Anterior cingulate cortex (tissue), 58 donors: ENCODE measurements at regions not wholly inside any gene's neighbourhood (a gene's known extent, or its start where the extent isn't known, plus 50 kb on each side); places are given as distances from the start of the nearest gene placed in this dataset.

Experiments
- DNase-seq, 58 donors: peaks; one replicate each; lab custom pipeline; 2025; lab: John Stamatoyannopoulos, UW

- DNase-seq, result no peak
These were observed 60.0 kb upstream of the GZMB start for GRCh38 chr14:24693983-24694382.

GRCh38 chr14:24693353-24693737, 59.4 kb upstream of the GZMB start:
- DNase-seq, result no peak

- no peak for DNase-seq
These were observed 58.7 kb upstream of the GZMB start for GRCh38 chr14:24692382-24693352.

GRCh38 chr14:24690492-24690891, 56.5 kb upstream of the GZMB start:
- no peak for DNase-seq

GRCh38 chr14:24688030-24688658, 54.2 kb upstream of the GZMB start:
- DNase-seq, result no peak
